HG02623 (cell line): ENCODE measurements at regions not wholly inside any gene's neighbourhood (a gene's known extent, or its start where the extent isn't known, plus 50 kb on each side); places are given as distances from the start of the nearest gene placed in this dataset.

Experiments
- ATAC-seq: cut with Tn5 transposase; IDR thresholded peaks from one replicate; pipeline ENCODE4 v1.9.1; 2021; ENCODE audit warnings: moderate library complexity; ENCODE audit not compliant: unreplicated experiment

DNA sequence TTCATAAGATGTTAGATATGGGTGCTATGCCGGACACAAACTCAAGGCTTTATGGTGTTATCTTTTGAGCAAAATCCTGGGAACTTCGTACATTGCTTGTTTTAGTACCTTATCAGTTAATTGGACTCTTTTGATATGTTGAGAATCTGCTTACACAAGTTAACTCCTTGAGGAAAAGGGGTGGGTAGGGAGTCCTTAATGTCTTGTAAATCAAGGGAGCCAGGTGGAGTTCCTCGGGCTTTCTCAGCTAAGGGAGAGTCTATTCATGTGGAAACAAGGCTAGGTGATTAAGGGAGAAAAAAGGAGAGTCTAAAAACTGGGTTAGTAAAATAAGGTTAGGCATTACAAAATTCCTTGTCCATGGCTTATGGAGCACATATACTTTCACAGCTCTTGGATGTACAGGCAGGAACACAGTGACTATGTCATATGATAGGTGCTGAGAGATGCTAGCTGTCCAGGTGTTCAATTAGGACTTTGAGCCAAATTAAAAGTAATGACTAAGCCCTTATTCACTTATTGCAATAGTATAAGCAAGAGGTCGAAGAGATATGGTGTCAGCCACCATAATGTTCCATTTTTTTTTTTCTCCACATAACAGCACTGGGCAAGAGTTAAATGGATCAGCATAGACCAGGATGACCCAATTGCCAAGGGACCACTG is 59.5 kb upstream of the DYNAP start:
- no peak for ATAC-seq

DNA sequence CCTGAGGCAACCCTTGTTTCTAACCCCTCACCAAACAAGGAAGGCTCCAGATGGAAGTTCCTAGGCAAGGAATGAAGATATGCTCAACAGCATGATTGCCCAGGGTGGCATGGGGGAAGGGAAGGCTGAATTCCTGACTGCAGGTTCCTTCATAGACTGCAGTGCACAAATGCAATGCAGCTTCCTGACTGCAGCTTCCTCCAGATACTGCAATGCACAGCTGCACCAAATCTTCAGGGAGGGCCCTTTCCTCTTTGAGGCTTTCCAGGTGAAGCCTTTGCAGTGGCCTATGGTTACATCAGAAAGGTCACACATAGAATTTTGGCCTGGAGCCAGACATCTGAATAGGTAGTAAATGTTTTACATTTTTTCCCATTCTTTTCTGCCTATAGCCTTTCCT is 58.8 kb upstream of the DYNAP start:
- ATAC-seq, result no peak

GRCh38 chr18:54532962-54533361 is 58.1 kb upstream of the DYNAP start:
- ATAC-seq, result no peak
